SIG-M5 treated with dmso at 0.1 percent for 504 hours (cell line): ENCODE measurements at regions not wholly inside any gene's neighbourhood (a gene's known extent, or its start where the extent isn't known, plus 50 kb on each side); places are given as distances from the start of the nearest gene placed in this dataset.
"Not testable (repeated sequence)": the region's sequence is repeated elsewhere in the genome, so short reads cannot be mapped to it uniquely, and the experiment has no call there.

Experiments used
- DNase-seq: peaks from one replicate; lab custom pipeline; 2025; ENCODE audit not compliant: unreplicated experiment; lab: John Stamatoyannopoulos, UW

DNA sequence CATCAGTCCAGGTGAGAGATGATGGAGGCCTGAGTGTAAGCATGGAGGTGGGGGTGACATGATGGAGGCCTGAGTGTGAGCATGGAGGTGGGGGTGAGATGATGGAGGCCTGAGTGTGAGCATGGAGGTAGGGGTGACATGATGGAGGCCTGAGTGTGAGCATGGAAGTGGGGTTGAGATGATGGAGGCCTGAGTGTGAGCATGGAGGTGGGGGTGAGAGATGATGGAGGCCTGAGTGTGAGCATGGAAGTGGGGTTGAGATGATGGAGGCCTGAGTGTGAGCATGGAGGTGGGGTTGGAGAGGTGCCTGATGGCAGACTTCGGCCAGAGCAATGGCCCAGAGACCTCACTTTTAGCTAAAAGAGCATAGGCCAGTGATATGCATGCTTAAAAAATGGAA lies 269.9 kb upstream of the PLPP4 start:
- not testable (repeated sequence) for DNase-seq

DNA sequence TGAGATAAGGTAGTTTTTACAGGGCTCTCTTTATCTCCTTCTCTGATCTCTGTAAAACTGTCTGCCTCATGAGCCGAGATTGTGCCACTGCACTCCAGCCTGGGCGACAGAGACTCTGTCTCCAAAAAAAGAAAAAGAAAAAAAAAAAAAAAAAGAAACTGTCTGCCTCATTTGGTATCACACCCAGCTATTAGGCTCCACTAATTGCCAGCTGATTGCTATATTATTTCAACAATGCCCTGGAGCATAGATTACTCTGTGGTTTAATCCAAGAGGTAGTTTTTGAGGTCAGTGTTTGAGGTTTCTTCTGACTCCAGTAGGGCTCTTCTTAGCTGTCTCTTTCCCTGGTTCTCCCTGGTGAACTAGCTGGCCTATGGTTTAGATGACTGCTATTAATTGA lies 268.1 kb upstream of the PLPP4 start:
- no peak for DNase-seq

GRCh38 chr10:120195984-120196712 lies 260.9 kb upstream of the PLPP4 start:
- DNase-seq: no peak

GRCh38 chr10:120204877-120205276 lies 252.2 kb upstream of the PLPP4 start:
- no peak for DNase-seq

DNA sequence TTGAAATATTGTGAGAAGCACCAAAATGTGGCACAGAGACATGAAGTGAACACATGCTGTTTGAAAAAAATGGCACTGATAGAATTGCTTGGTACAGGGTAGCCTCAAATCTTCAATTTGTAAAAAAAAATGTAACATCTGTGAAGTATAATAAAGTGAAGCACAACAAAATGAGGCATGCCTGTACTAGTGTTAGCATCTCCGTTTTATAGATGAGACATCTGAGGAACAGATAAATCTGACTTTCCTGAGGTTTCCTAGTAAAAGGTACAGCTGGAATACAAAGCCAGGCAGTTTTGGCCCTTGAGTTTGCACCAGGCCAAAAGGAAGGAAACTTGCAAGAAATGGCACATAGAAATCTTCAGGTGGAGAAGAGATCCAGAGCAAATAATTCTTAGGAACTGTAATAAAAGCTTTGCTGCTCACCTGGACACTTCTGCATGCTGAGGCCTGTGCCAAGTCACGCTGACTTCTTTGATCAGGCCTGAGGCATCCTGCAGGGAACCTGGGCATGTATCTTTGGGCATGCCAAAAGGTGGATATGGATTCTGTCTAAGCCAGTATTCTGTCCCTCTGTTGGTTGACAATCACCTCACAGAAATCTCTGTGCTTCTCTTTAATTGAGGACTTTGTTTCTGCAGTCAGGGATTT lies 251.5 kb upstream of the PLPP4 start:
- no peak for DNase-seq

DNA sequence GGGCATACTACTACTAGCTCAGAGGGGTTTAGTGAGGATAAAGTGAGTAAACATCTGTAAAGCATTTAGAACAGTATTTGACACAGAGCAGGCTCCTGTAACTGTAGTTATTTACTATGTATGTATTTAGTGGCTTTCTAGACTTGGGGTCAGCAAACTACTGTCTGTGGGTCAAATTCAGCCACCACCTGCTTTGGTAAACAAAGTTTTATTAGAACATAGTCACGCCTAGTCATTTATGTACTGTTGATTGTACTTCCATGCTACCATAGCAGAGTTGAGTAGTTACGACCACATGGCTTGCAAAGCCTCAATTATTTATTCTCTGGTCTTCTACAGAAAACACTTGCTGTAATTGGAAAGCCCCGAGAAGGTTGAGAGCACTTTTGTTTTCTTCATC lies 248.5 kb upstream of the PLPP4 start:
- no peak for DNase-seq

DNA sequence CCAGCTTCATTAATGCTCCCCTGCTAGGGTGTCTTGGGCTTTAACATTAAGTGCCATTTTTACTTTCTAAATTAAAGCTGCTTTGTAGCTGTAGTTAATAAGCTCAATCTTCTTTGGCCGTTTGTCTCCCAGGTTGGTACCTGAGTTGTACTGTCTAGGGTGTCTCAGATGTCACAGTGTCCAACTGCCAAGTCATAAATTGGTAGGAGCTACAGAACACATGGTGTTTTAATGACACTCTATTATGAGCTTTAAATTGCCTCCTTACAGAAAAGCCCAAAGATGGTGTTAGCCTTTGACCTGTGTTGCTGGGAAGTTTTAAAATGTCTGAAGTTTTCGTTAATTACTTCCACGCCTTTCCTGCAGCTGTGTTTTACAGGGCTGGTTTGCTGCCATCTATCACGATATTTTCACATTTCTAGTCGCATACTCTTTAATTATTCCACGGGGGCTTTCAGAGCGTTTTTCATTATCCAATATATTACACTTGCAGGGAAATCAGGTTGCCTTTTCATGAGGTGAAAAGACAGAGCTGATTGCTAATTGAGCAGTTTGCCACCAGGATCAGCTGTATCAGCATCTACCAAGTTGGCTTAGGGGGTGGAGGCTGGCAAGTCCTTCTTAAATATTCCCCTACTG lies 247.8 kb upstream of the PLPP4 start:
- DNase-seq: no peak

DNA sequence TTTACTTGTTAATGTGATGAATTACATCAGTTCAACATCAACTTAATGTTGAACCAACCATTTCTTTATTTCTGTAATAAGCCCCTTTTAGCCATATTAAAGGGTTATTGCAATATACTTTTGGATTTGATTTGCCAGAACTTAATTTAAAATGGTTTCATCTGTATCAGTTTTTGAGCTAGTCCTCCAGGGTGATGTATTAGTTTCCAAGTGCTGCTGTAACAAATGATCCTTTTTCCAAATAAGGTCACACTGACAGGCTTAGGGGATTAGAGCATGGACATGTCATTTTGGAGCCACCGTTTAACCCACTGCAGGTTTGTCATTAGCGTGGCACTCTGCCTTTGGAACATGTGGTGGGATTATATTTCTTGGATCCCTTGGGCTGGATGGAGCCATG lies 244.8 kb upstream of the PLPP4 start:
- DNase-seq: no peak

DNA sequence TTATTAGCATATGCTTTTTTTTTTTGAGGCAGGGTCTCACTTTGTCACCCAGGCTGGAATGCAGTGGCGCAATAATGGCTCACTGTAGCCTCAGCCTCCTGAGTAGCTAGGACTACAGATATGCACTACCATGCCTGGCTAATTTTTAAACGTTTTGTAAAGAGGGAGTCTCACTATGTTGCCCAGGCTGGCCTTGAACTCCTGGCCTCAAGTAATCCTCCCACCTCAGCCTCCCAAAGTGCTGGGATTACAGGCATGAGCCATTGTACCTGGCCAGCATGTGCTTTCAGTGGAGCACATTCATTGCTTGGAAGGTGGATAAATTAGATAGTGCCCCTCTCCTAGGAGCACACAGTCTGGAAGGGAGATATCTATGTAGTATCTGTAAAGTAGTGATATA lies 243.7 kb upstream of the PLPP4 start:
- not testable (repeated sequence) for DNase-seq

- no peak for DNase-seq
These were observed 239.3 kb upstream of the PLPP4 start for GRCh38 chr10:120217736-120218135.

- DNase-seq: peak; percentile 57
These were observed 235.0 kb upstream of the PLPP4 start for GRCh38 chr10:120221873-120222485.

DNA sequence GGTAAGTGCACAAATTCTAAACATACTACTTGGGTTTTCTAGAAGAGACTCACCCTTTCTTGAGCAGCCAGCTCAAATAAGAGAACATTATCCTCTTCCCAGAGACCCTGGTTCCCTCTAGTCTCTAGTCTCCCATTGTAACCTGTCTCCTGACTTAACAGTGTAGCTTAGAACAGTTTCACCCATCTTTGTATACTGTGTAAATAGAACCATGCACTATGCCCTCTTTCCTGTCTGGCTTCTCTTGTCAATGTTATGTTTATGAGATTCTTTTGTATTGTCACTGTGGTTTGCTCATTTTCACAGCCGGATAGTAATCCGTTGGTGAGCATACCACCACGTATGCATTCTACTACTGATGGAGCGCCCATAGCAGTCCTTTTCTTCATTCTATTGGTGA lies 227.4 kb upstream of the PLPP4 start:
- no peak for DNase-seq

DNA sequence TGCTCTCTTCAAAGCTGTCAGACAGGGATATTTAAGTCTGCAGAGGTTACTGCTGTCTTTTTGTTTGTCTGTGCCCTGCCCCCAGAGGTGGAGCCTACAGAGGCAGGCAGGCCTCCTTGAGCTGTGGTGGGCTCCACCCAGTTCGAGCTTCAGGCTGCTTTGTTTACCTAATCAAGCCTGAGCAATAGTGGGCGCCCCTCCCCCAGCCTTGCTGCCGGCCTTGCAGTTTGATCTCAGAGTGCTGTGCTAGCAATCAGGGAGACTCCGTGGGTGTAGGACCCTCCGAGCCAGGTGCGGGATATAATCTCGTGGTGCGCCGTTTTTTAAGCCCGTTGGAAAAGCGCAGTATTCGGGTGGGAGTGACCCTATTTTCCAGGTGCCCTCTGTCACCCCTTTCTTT lies 217.3 kb upstream of the PLPP4 start:
- not testable (repeated sequence) for DNase-seq

DNA sequence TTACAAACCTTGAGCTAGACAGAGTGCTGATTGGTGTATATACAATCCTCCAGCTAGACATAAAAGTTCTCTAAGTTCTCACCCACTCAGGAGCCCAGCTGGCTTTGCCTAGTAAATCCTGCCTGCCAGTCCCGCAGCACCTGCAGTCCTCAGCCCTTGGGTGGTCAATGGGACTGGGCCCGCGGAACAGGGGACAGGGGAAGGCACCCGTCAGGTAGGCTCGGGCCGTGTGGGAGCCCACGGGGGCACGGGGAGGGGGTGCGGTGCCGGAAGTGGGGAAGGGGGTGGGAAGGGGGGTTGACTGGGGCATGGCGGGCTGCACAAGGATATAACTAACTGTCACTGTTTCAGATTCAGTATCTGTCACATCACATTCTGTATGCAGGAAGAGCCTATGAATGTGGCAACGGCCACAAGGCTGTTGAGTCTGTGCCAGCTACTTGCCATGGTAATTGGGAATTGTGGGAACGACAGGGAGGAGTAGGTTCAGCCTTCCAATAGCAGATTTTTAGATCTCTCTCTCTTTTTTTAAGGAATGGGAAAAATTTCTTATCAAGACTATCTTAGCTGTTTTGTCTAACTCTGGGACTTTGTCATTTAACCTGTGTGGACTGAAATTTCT lies 205.1 kb upstream of the PLPP4 start:
- DNase-seq: no peak

DNA sequence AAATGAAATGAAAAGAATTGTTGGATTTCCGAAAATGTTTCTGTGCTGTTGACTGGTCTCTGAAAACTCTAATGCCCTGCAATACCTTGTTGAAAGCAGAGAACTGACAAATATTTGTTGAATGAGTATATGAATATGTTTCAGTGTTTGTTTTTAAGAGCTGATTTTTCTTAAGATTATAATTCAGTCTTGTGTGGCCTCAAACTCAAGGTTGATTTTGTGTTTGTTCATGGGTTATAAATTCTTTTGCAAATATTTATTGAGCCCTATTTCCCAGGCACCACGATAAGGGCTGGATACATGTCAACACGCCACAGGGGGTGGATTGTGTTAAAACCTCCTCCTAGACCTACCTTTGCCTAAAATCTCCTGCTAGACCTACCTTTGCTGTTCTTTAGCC lies 203.9 kb upstream of the PLPP4 start:
- peak; percentile 23 for DNase-seq

DNA sequence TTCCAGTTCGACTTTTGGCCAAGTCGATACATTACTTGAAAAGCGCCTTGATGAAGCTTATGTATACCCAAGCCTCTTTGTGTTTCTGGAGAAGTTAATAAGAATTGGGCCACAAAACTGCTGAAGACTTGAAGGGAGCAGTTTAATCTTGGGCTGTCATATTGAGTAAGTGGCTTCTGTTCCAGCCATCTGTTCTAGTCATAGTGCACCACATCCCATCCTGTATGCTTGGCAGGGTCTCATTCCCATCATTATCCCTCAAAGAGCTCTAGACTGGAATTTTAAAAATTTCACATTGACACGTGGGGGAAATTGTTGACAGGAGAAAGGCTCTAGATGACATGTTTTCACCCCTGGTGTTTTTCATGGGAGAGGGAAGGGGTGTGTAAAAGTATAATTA lies 196.6 kb upstream of the PLPP4 start:
- DNase-seq: no peak

- no peak for DNase-seq
These were observed 194.0 kb upstream of the PLPP4 start for GRCh38 chr10:120262857-120263547.

DNA sequence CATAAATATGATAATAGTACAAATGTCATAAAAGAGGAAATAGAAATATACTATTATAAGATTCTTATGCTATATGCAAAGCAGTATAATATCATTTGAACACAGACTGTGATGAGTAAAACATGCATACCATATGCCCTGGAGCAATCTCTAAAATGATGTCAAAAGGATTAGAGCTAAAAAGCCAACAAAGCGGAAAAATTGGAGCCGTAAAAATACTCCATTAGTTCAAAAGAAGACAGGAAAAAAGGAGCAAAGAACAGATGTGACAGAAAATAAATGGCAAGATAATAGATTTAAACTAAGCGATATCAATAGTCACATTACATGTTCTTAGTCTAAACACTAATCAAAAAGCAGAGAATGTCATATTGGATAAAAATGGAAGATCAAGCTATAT lies 191.0 kb upstream of the PLPP4 start:
- DNase-seq: no peak

DNA sequence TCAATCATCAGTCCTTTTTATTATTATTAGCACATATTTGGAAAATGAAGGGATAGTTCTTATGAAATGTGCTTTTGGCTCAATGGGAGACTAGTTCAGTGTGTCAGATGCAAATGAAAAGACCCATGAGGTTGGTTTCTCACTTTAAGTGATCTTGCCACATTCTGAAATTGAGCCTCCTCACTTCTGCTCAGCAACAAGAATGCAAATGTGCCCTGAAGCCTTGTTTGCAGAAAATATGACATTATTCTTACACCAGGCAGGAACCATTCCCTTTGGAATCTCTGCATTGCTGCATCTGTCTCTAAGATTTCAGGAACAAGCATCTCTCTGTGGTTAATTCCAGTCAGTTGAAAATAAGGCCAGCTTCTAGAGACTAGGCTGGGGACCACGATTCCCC lies 186.1 kb upstream of the PLPP4 start:
- DNase-seq: no peak

GRCh38 chr10:120271696-120272095 lies 185.3 kb upstream of the PLPP4 start:
- DNase-seq: no peak

- no peak for DNase-seq
These were observed 184.7 kb upstream of the PLPP4 start for GRCh38 chr10:120272350-120272749.
